ENCODE measurements at regions not wholly inside any gene's neighbourhood (a gene's known extent, or its start where the extent isn't known, plus 50 kb on each side); places are given as distances from the start of the nearest gene placed in this dataset.
A peak's percentile ranks its signal among the peaks of the same experiment; 100 is the strongest.

DNA sequence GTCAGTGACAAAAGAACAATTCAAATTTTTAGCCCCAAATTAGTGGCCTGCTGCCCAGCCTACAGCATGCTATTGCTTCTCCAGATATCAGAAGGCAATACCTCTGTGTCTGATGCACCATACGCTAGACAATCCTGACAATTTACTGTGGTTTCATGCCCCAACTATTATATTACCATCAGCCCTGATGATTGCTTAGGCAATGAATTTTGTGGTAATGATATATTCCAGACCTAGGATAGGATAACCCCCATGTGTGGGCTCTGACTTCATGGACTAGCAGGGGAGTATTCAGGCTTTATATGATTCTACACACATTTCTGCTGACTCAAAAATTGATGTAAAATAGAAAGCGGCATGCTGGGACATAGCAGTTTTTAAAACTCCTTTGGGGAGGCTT lies 168.7 kb upstream of the FST start:
- Histone ChIP-seq H3K9ac (no peak overlapping the region), H3K27me3 (no peaks in the 10 kb centered on the region), H4K20me1 (no peaks in the 10 kb centered on the region), H3K4me2 (no peak overlapping the region), H3K4me1 (no peaks in the 10 kb centered on the region), H3K27ac (no peak overlapping the region), H3K9me3 (replicated peaks in 1 of 11) (peaks cover 6 to 17% (median 8%) of the 10 kb centered on the region in 11 experiments; a peak in 21 of 22 replicates), H3K4me3 (no peak overlapping the region), H3K36me3 (no peaks in the 10 kb centered on the region)
- TF ChIP-seq Cebpa-rat (IDR thresholded peaks at IDR 0.05): no peak

GRCh38 chr5:53313145-53313544 lies 167.3 kb upstream of the FST start:
- Histone ChIP-seq H4K20me1 (no peaks in the 10 kb centered on the region), H3K4me1 (no peaks in the 10 kb centered on the region), H3K36me3 (no peaks in the 10 kb centered on the region), H3K9ac (no peak overlapping the region), H3K27me3 (no peaks in the 10 kb centered on the region), H3K27ac (no peak overlapping the region), H3K9me3 (replicated peaks in 1 of 11) (peaks cover 6 to 21% (median 8%) of the 10 kb centered on the region in 11 experiments; a peak in 21 of 22 replicates), H3K4me3 (no peak overlapping the region), H3K4me2 (no peak overlapping the region)
- no peak for TF ChIP-seq Cebpa-rat (IDR thresholded peaks at IDR 0.05)

DNA sequence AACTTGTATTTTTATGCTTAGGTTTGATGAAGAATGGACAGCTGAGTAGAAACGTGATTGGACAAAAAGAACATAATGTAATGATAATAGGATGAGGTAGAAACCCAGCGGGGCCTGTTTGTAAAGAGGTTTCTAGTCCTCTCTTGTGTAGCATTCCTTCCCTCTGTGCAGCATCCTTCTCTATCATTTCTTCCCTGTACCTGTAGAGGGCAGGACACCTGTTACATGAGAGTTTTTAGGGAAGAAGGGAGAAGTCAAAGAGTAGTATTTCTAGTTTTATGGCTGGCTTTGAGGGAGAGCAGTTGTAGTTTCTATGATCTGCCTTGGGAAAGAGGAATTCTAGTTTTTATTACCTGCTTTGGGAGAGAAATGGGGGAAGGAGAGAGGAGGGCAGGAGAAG lies 162.1 kb upstream of the FST start:
- no peak overlapping the region for H3K4me3 ChIP-seq
- no peaks in the 10 kb centered on the region for H3K36me3 ChIP-seq
- H3K9me3 ChIP-seq (replicated peaks in 1 of 11): peaks cover 6 to 16% (median 8%) of the 10 kb centered on the region in 11 experiments; a peak in 21 of 22 replicates
- no peaks in the 10 kb centered on the region for H3K27me3 ChIP-seq
- no peak for TF ChIP-seq Cebpa-rat (IDR thresholded peaks at IDR 0.05)
- no peak overlapping the region for H3K9ac ChIP-seq
- no peak overlapping the region for H3K27ac ChIP-seq
- no peak overlapping the region for H3K4me2 ChIP-seq
- H4K20me1 ChIP-seq: no peaks in the 10 kb centered on the region
- H3K4me1 ChIP-seq: no peaks in the 10 kb centered on the region

GRCh38 chr5:53319315-53319714 lies 161.1 kb upstream of the FST start:
- H3K9me3 ChIP-seq (replicated peaks in 1 of 11): peaks cover 6 to 16% (median 8%) of the 10 kb centered on the region in 11 experiments; a peak in 21 of 22 replicates
- H4K20me1 ChIP-seq: no peaks in the 10 kb centered on the region
- no peaks in the 10 kb centered on the region for H3K36me3 ChIP-seq
- no peak overlapping the region for H3K9ac ChIP-seq
- H3K4me3 ChIP-seq: no peak overlapping the region
- H3K27me3 ChIP-seq: no peaks in the 10 kb centered on the region
- H3K27ac ChIP-seq: no peak overlapping the region
- H3K4me1 ChIP-seq: peaks cover 0 to 4% (median 0%) of the 10 kb centered on the region in 10 experiments; a peak in 1 of 20 replicates
- H3K4me2 ChIP-seq: no peak overlapping the region
- no peak for TF ChIP-seq Cebpa-rat (IDR thresholded peaks at IDR 0.05)

DNA sequence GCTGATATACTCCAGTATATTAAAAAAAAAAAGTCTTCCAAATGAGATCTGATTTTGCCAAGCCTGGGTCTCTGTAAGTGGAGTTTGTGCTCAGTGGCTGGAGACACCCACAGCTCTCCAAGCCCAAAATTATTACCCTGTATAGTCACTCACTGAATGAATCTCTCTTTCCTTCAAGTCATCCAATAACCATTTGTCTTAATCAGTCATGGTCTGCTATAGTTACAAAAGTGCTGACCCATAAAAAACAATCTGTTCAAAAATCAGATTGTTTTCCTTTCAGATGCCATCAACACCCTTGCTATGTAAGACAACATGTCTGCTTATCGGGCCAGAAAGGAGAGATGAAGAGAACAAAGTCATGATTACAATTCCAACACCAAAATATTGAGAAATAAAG lies 159.4 kb upstream of the FST start:
- peaks cover 1 to 7% (median 2%) of the 10 kb centered on the region in 11 experiments; a peak in 21 of 22 replicates for H3K9me3 ChIP-seq (replicated peaks in 1 of 11)
- no peak for TF ChIP-seq Cebpa-rat (IDR thresholded peaks at IDR 0.05)
- no peaks in the 10 kb centered on the region for H3K36me3 ChIP-seq
- no peak overlapping the region for H3K9ac ChIP-seq
- H3K27ac ChIP-seq: no peak overlapping the region
- peaks cover 0 to 4% (median 0%) of the 10 kb centered on the region in 10 experiments; a peak in 1 of 20 replicates for H3K4me1 ChIP-seq
- H4K20me1 ChIP-seq: no peaks in the 10 kb centered on the region
- H3K27me3 ChIP-seq: no peaks in the 10 kb centered on the region
- no peak overlapping the region for H3K4me3 ChIP-seq
- H3K4me2 ChIP-seq: no peak overlapping the region

DNA sequence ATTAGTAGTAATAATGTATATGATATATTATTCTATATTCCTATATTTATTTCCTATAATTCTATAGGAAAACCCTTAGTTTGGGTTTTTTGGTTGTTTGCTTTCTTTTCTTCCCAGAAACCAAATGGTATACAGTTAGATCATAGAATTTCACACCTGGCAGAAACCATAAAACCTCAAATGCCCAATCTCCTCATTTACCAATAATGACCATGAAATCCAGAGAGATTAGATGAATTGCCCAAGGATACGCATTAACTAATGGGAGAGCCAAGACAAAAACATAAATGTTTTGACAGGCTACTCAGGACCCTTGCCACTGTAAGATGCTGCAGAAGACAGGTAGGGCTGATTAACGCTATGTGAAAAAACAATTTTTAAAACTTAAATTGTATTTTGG lies 158.7 kb upstream of the FST start:
- no peaks in the 10 kb centered on the region for H4K20me1 ChIP-seq
- no peaks in the 10 kb centered on the region for H3K36me3 ChIP-seq
- no peak overlapping the region for H3K4me3 ChIP-seq
- no peaks in the 10 kb centered on the region for H3K27me3 ChIP-seq
- peaks cover 0 to 4% (median 0%) of the 10 kb centered on the region in 11 experiments; a peak in 1 of 22 replicates for H3K9me3 ChIP-seq (replicated peaks in 1 of 11)
- H3K4me1 ChIP-seq: peaks cover 0 to 4% (median 0%) of the 10 kb centered on the region in 10 experiments; a peak in 2 of 20 replicates
- no peak overlapping the region for H3K27ac ChIP-seq
- TF ChIP-seq Cebpa-rat (IDR thresholded peaks at IDR 0.05): no peak
- H3K4me2 ChIP-seq: no peak overlapping the region
- no peak overlapping the region for H3K9ac ChIP-seq

DNA sequence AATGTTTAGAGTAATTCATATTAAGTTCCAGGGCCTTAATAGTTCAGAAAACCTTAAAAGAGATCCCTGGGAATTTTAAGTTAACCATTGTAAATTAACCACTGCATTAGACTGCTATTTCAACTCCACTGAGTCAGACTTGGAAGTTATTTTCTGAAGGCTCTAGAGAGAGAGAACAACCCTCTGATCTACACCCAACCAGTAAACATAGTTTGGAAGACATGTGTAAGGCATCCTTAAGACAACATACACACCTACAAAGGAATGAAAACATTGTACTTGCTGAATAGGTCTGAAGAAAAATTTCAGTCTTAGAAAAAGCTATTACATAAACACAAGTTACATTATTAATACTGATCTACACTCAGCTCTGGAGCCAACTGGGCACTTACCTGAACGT lies 158.2 kb upstream of the FST start:
- no peak for TF ChIP-seq Cebpa-rat (IDR thresholded peaks at IDR 0.05)
- Histone ChIP-seq H3K27ac (no peak overlapping the region), H4K20me1 (no peaks in the 10 kb centered on the region), H3K9me3 (replicated peaks in 1 of 11) (0 out of 22 replicates have a peak, but pooled peaks cover 0 to 4% (median 0%) of the 10 kb centered on the region in 11 experiments), H3K36me3 (no peaks in the 10 kb centered on the region), H3K9ac (no peak overlapping the region), H3K4me3 (no peak overlapping the region), H3K4me1 (peaks cover 0 to 4% (median 0%) of the 10 kb centered on the region in 10 experiments; a peak in 2 of 20 replicates), H3K4me2 (no peak overlapping the region), H3K27me3 (no peaks in the 10 kb centered on the region)

DNA sequence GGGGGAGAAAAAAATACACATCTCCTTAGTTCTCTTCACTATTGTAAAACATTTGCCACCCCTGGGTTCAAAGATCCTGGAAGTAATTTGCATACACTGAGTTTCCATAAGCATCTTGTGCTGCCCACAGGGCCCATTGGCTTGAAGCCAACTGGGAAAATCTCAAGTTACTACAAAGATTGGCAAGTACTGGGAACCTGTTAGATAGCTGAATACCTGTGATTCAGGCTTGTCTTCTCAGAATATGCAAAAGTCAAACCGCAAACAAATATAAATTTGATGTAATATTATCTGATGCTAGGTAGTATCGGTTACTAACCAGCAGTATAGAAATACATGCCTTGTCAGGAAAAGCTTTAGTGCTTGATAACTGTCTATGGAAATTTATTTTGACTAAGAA lies 156.9 kb upstream of the FST start:
- no peak overlapping the region for H3K27ac ChIP-seq
- no peak overlapping the region for H3K9ac ChIP-seq
- no peaks in the 10 kb centered on the region for H3K36me3 ChIP-seq
- no peak overlapping the region for H3K4me3 ChIP-seq
- no peak overlapping the region for H3K4me2 ChIP-seq
- H4K20me1 ChIP-seq: no peaks in the 10 kb centered on the region
- H3K27me3 ChIP-seq: no peaks in the 10 kb centered on the region
- no peak for TF ChIP-seq Cebpa-rat (IDR thresholded peaks at IDR 0.05)
- no peaks in the 10 kb centered on the region for H3K9me3 ChIP-seq (replicated peaks in 1 of 11)
- peaks cover 0 to 4% (median 0%) of the 10 kb centered on the region in 10 experiments; a peak in 2 of 20 replicates for H3K4me1 ChIP-seq

GRCh38 chr5:53323943-53324642 lies 156.3 kb upstream of the FST start:
- Histone ChIP-seq H3K27me3 (no peaks in the 10 kb centered on the region), H3K27ac (no peak overlapping the region), H3K4me3 (no peak overlapping the region), H3K9ac (no peak overlapping the region), H3K4me1 (peaks cover 0 to 4% (median 0%) of the 10 kb centered on the region in 10 experiments; a peak in 2 of 20 replicates), H4K20me1 (no peaks in the 10 kb centered on the region), H3K4me2 (peak overlapping the region in 2 of 11 experiments; percentile 7 to 26; a peak in 1 of 22 replicates), H3K9me3 (replicated peaks in 1 of 11) (no peaks in the 10 kb centered on the region), H3K36me3 (no peaks in the 10 kb centered on the region)
- no peak for TF ChIP-seq Cebpa-rat (IDR thresholded peaks at IDR 0.05)
